ENCODE measurements at regions not wholly inside any gene's neighbourhood (a gene's known extent, or its start where the extent isn't known, plus 50 kb on each side); places are given as distances from the start of the nearest gene placed in this dataset.

- no peak for DNase-seq (ENCODE audit: low spot score)
- no peak for TF ChIP-seq CTCF (conservative IDR thresholded peaks at IDR 0.05; ENCODE audit: low read depth)
- H3K27ac ChIP-seq = no peak overlapping the region
- ChIA-PET CTCF (no interaction called here), POLR2A (ENCODE audit: low non-redundant PET) (no interaction called here)
Observed at GRCh38 chr18:39838831-39839230, 2116.2 kb upstream of the PIK3C3 start.

- H3K27ac ChIP-seq = no peak overlapping the region
- CTCF ChIA-PET = no interaction called here
- no peak for DNase-seq (ENCODE audit: low spot score)
- TF ChIP-seq CTCF (conservative IDR thresholded peaks at IDR 0.05; ENCODE audit: low read depth) = no peak
- POLR2A ChIA-PET (ENCODE audit: low non-redundant PET) = no interaction called here
Observed at GRCh38 chr18:39835303-39836030, 2119.6 kb upstream of the PIK3C3 start.

GRCh38 chr18:39834636-39835035, 2120.4 kb upstream of the PIK3C3 start:
- DNase-seq (ENCODE audit: low spot score) = no peak
- no peak for TF ChIP-seq CTCF (conservative IDR thresholded peaks at IDR 0.05; ENCODE audit: low read depth)
- no peak overlapping the region for H3K27ac ChIP-seq
- ChIA-PET POLR2A (ENCODE audit: low non-redundant PET) (no interaction called here), CTCF (interaction anchor here (0.6 kb wide), 1 partner anchor 23 kb away, joined by 3 read pairs; no protein-coding TSS in a partner anchor)

- no peak overlapping the region for H3K27ac ChIP-seq
- TF ChIP-seq CTCF (conservative IDR thresholded peaks at IDR 0.05; ENCODE audit: low read depth) = no peak
- CTCF ChIA-PET = no interaction called here
- POLR2A ChIA-PET (ENCODE audit: low non-redundant PET) = no interaction called here
- DNase-seq (ENCODE audit: low spot score) = no peak
Observed at GRCh38 chr18:39825485-39826150, 2129.4 kb upstream of the PIK3C3 start.

- TF ChIP-seq CTCF (conservative IDR thresholded peaks at IDR 0.05; ENCODE audit: low read depth) = no peak
- ChIA-PET CTCF (interaction anchor here (0.6 kb wide), 1 partner anchor 115 kb away, joined by 3 read pairs; no protein-coding TSS in a partner anchor), POLR2A (ENCODE audit: low non-redundant PET) (no interaction called here)
- no peak for DNase-seq (ENCODE audit: low spot score)
- no peak overlapping the region for H3K27ac ChIP-seq
Observed at GRCh38 chr18:39806525-39806924, 2148.5 kb upstream of the PIK3C3 start.

- no peak for DNase-seq (ENCODE audit: low spot score)
- ChIA-PET POLR2A (ENCODE audit: low non-redundant PET) (no interaction called here), CTCF (interaction anchor here (0.6 kb wide), 1 partner anchor 13 kb away, joined by 3 read pairs; no protein-coding TSS in a partner anchor)
- H3K27ac ChIP-seq = no peak overlapping the region
- TF ChIP-seq CTCF (conservative IDR thresholded peaks at IDR 0.05; ENCODE audit: low read depth) = no peak
Observed at GRCh38 chr18:39805218-39805617, 2149.8 kb upstream of the PIK3C3 start.

Data from RWPE1 (cell line).